Hepatocyte (in vitro differentiated cells): ENCODE measurements at regions not wholly inside any gene's neighbourhood (a gene's known extent, or its start where the extent isn't known, plus 50 kb on each side); places are given as distances from the start of the nearest gene placed in this dataset.

Experiments
- DNase-seq: peaks from one replicate; pipeline ENCODE4 v3.0.0-alpha.2; 2016; ENCODE audit warnings: low spot score
- H2AFZ ChIP-seq: fragments of 200-600 bp; sonication (generic); 2 replicates; pipeline ENCODE4 v1.6.0; 2016; ENCODE audit warnings: antibody characterized with exemption, mild to moderate bottlenecking
- H3K27ac ChIP-seq: fragments of 200-600 bp; sonication (generic); 2 replicates; pipeline ENCODE4 v1.5.1; 2016; ENCODE audit warnings: mild to moderate bottlenecking
- H3K27me3 ChIP-seq: fragments of 200-600 bp; sonication (generic); 2 replicates; pipeline ENCODE4 v1.6.1; 2016
- H3K36me3 ChIP-seq: fragments of 200-600 bp; sonication (generic); replicated peaks from 2 replicates; pipeline ENCODE4 v1.5.1; 2016; ENCODE audit warnings: low read depth; ENCODE audit not compliant: insufficient read depth
- H3K4me1 ChIP-seq: fragments of 200-600 bp; sonication (generic); 2 replicates; pipeline ENCODE4 v1.5.1; 2016; ENCODE audit warnings: mild to moderate bottlenecking, moderate library complexity; ENCODE audit not compliant: insufficient read depth
- H3K4me2 ChIP-seq: fragments of 200-600 bp; sonication (generic); 2 replicates; pipeline ENCODE4 v1.6.0; 2016
- H3K4me3 ChIP-seq: fragments of 200-600 bp; sonication (generic); 2 replicates; pipeline ENCODE4 v1.5.1; 2016; ENCODE audit warnings: mild to moderate bottlenecking
- H3K79me2 ChIP-seq: fragments of 200-600 bp; sonication (generic); 2 replicates; pipeline ENCODE4 v1.6.0; 2017; ENCODE audit warnings: mild to moderate bottlenecking
- H3K9me2 ChIP-seq: fragments of 200-600 bp; sonication (generic); replicated peaks from 2 replicates; pipeline ENCODE4 v1.6.0; 2017; ENCODE audit warnings: mild to moderate bottlenecking; ENCODE audit not compliant: insufficient read depth
- H3K9me3 ChIP-seq: fragments of 200-600 bp; sonication (generic); 2 replicates; pipeline ENCODE4 v1.5.1; 2016; ENCODE audit warnings: low read depth, mild to moderate bottlenecking
- H4K20me1 ChIP-seq: fragments of 200-600 bp; sonication (generic); 2 replicates; pipeline ENCODE4 v1.6.0; 2016; ENCODE audit warnings: mild to moderate bottlenecking; ENCODE audit not compliant: insufficient read depth, poor library complexity, severe bottlenecking
- CTCF ChIP-seq: fragments of 200-600 bp; sonication (generic); IDR thresholded peaks from 2 replicates; pipeline ENCODE4 v1.5.1; 2016; ENCODE audit warnings: antibody characterized with exemption, mild to moderate bottlenecking; ENCODE audit not compliant: poor library complexity
- EZH2 ChIP-seq: fragments of 200-600 bp; sonication (generic); IDR thresholded peaks from 2 replicates; pipeline ENCODE4 v1.6.1; 2016; ENCODE audit warnings: antibody characterized with exemption, mild to moderate bottlenecking, borderline replicate concordance
- EZH2phosphoT487 ChIP-seq: fragments of 200-600 bp; sonication (generic); IDR thresholded peaks from one replicate; pipeline ENCODE4 v1.6.1; 2018; ENCODE audit warnings: antibody characterized with exemption, mild to moderate bottlenecking, low read depth, moderate library complexity; ENCODE audit not compliant: unreplicated experiment, severe bottlenecking
- WGBS: methylation state at CpG from one replicate; pipeline ENCODE4 v1.1.6; 2016; ENCODE audit warnings: low lambda C conversion rate; ENCODE audit errors: missing lambda C conversion rate; 5-methylcytosine and 5-hydroxymethylcytosine counted together

- Histone ChIP-seq H3K4me2 (no peak overlapping the region), H3K79me2 (no peaks in the 10 kb centered on the region), H3K27ac (no peak overlapping the region), H4K20me1 (no peaks in the 10 kb centered on the region), H3K9me2 (no peaks in the 10 kb centered on the region), H3K4me1 (no peaks in the 10 kb centered on the region), H3K9me3 (no peaks in the 10 kb centered on the region), H3K36me3 (no peaks in the 10 kb centered on the region), H2AFZ (no peak overlapping the region), H3K4me3 (no peak overlapping the region), H3K27me3 (no peaks in the 10 kb centered on the region)
- 89% methylated on average over 1 of the region's 1 CpG for WGBS
- TF ChIP-seq EZH2phosphoT487 (no peak), EZH2 (no peak), CTCF (no peak)
- no peak for DNase-seq
These were observed 1020.0 kb upstream of the GHITM start for GRCh38 chr10:83119346-83119745.

- H3K36me3 ChIP-seq, result no peaks in the 10 kb centered on the region
- no peaks in the 10 kb centered on the region for H3K4me1 ChIP-seq
- no peaks in the 10 kb centered on the region for H3K9me3 ChIP-seq
- H3K9me2 ChIP-seq, result no peaks in the 10 kb centered on the region
- H4K20me1 ChIP-seq, result no peaks in the 10 kb centered on the region
- H3K4me3 ChIP-seq, result no peak overlapping the region
- H3K27ac ChIP-seq, result no peak overlapping the region
- WGBS, result 56% methylated on average over 2 of the region's 2 CpGs
- peak overlapping the region; percentile 10 for H3K4me2 ChIP-seq
- H3K79me2 ChIP-seq, result no peaks in the 10 kb centered on the region
- no peak for TF ChIP-seq EZH2
- no peak for TF ChIP-seq CTCF
- TF ChIP-seq EZH2phosphoT487, result no peak
- no peak overlapping the region for H2AFZ ChIP-seq
- H3K27me3 ChIP-seq, result no peaks in the 10 kb centered on the region
- DNase-seq, result no peak
These were observed 1017.0 kb upstream of the GHITM start for GRCh38 chr10:83122336-83122735.

GRCh38 chr10:83127942-83128575 is 1011.2 kb upstream of the GHITM start:
- no peak overlapping the region for H3K27ac ChIP-seq
- WGBS, result 82% methylated on average over 6 of the region's 6 CpGs
- H3K36me3 ChIP-seq, result no peaks in the 10 kb centered on the region
- no peaks in the 10 kb centered on the region for H3K27me3 ChIP-seq
- TF ChIP-seq EZH2 (no peak), CTCF (no peak), EZH2phosphoT487 (no peak)
- no peaks in the 10 kb centered on the region for H3K9me3 ChIP-seq
- no peaks in the 10 kb centered on the region for H3K9me2 ChIP-seq
- H3K79me2 ChIP-seq, result no peaks in the 10 kb centered on the region
- no peak overlapping the region for H3K4me2 ChIP-seq
- H3K4me1 ChIP-seq, result no peaks in the 10 kb centered on the region
- H2AFZ ChIP-seq, result no peak overlapping the region
- H4K20me1 ChIP-seq, result no peaks in the 10 kb centered on the region
- H3K4me3 ChIP-seq, result no peak overlapping the region
- no peak for DNase-seq

- H3K79me2 ChIP-seq, result no peaks in the 10 kb centered on the region
- no peaks in the 10 kb centered on the region for H3K36me3 ChIP-seq
- no peak for TF ChIP-seq CTCF
- H2AFZ ChIP-seq, result no peak overlapping the region
- no peak for DNase-seq
- no peaks in the 10 kb centered on the region for H4K20me1 ChIP-seq
- H3K4me3 ChIP-seq, result no peak overlapping the region
- no peaks in the 10 kb centered on the region for H3K27me3 ChIP-seq
- H3K9me2 ChIP-seq, result no peaks in the 10 kb centered on the region
- WGBS, result 93% methylated on average over 1 of the region's 1 CpG
- H3K4me1 ChIP-seq, result no peaks in the 10 kb centered on the region
- H3K27ac ChIP-seq, result no peak overlapping the region
- H3K4me2 ChIP-seq, result no peak overlapping the region
- no peaks in the 10 kb centered on the region for H3K9me3 ChIP-seq
These were observed 998.5 kb upstream of the GHITM start for GRCh38 chr10:83140811-83141210.
